HepG2 (cell line): ENCODE measurements at regions not wholly inside any gene's neighbourhood (a gene's known extent, or its start where the extent isn't known, plus 50 kb on each side); places are given as distances from the start of the nearest gene placed in this dataset.

Source experiments
- ATF1 ChIP-seq: IDR thresholded peaks from 2 replicates; pipeline ENCODE4 v1.6.1; 2016; ENCODE audit warnings: mild to moderate bottlenecking, control low read depth
- CEBPG ChIP-seq: IDR thresholded peaks from 2 replicates; pipeline ENCODE4 v1.6.1; 2016
- FIP1L1 ChIP-seq: fragments of 200-400 bp; formaldehyde crosslinking; IDR thresholded peaks from 2 replicates; pipeline ENCODE4 v1.6.1; 2018; ENCODE audit warnings: low read depth, mild to moderate bottlenecking, low read length, moderate library complexity, borderline replicate concordance; ENCODE audit not compliant: insufficient read depth
- KLF16 ChIP-seq, 2 experiments: sonication (generic) in 1 of 2; formaldehyde crosslinking in 1 of 2; IDR thresholded peaks; 2 replicates each; pipeline versions ENCODE4 v1.6.1 to v1.8.0; 2016 to 2023; ENCODE audit warnings: missing genetic modification reagents in 2 of 2, missing compliant biosample characterization in 1 of 2
- MED8 ChIP-seq: sonication (generic); formaldehyde crosslinking; IDR thresholded peaks from 2 replicates; pipeline ENCODE4 v1.8.1; 2023; ENCODE audit warnings: mild to moderate bottlenecking, missing genetic modification reagents; ENCODE audit not compliant: insufficient replicate concordance
- SATB2 ChIP-seq: sonication (generic); formaldehyde crosslinking; IDR thresholded peaks from 2 replicates; pipeline ENCODE4 v1.5.0; 2020; ENCODE audit warnings: missing genetic modification reagents
- TF ChIP-seq, protein P1 (sequence below): sonication (generic); formaldehyde crosslinking; IDR thresholded peaks from 2 replicates; pipeline ENCODE4 v1.4.0; 2020; ENCODE audit warnings: missing genetic modification reagents

- TF ChIP-seq KLF16 (CRISPR knock-in tag; IDR thresholded peaks at IDR 0.05) = no peak
- TF ChIP-seq CEBPG (CRISPR knock-in tag) = no peak
- TF ChIP-seq MED8 (CRISPR knock-in tag) = no peak
- TF ChIP-seq, protein P1, sequence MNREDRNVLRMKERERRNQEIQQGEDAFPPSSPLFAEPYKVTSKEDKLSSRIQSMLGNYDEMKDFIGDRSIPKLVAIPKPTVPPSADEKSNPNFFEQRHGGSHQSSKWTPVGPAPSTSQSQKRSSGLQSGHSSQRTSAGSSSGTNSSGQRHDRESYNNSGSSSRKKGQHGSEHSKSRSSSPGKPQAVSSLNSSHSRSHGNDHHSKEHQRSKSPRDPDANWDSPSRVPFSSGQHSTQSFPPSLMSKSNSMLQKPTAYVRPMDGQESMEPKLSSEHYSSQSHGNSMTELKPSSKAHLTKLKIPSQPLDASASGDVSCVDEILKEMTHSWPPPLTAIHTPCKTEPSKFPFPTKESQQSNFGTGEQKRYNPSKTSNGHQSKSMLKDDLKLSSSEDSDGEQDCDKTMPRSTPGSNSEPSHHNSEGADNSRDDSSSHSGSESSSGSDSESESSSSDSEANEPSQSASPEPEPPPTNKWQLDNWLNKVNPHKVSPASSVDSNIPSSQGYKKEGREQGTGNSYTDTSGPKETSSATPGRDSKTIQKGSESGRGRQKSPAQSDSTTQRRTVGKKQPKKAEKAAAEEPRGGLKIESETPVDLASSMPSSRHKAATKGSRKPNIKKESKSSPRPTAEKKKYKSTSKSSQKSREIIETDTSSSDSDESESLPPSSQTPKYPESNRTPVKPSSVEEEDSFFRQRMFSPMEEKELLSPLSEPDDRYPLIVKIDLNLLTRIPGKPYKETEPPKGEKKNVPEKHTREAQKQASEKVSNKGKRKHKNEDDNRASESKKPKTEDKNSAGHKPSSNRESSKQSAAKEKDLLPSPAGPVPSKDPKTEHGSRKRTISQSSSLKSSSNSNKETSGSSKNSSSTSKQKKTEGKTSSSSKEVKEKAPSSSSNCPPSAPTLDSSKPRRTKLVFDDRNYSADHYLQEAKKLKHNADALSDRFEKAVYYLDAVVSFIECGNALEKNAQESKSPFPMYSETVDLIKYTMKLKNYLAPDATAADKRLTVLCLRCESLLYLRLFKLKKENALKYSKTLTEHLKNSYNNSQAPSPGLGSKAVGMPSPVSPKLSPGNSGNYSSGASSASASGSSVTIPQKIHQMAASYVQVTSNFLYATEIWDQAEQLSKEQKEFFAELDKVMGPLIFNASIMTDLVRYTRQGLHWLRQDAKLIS (CRISPR knock-in tag) = no peak
- TF ChIP-seq FIP1L1 = no peak
- TF ChIP-seq SATB2 (CRISPR knock-in tag) = no peak
- TF ChIP-seq ATF1 (CRISPR knock-in tag) = no peak
Observed at GRCh38 chr2:59532808-59533207, 1020.6 kb downstream of the BCL11A start.
